Right lung (tissue), 2 donors: ENCODE measurements at regions not wholly inside any gene's neighbourhood (a gene's known extent, or its start where the extent isn't known, plus 50 kb on each side); places are given as distances from the start of the nearest gene placed in this dataset.
"Not testable (repeated sequence)": the region's sequence is repeated elsewhere in the genome, so short reads cannot be mapped to it uniquely, and the experiment has no call there.

Source experiments
- DNase-seq, 2 donors: peaks; one replicate each; pipeline ENCODE4 v3.0.0-alpha.2; 2013

GRCh38 chr13:55963934-55964333 is 1176.8 kb upstream of the PRR20A start:
- DNase-seq: no peak

- no peak for DNase-seq
Observed at GRCh38 chr13:55967055-55967454, 1173.7 kb upstream of the PRR20A start.

GRCh38 chr13:55977436-55977835 is 1163.3 kb upstream of the PRR20A start:
- no peak for DNase-seq

- no peak for DNase-seq
Observed at GRCh38 chr13:55981381-55981780, 1159.3 kb upstream of the PRR20A start.

DNA sequence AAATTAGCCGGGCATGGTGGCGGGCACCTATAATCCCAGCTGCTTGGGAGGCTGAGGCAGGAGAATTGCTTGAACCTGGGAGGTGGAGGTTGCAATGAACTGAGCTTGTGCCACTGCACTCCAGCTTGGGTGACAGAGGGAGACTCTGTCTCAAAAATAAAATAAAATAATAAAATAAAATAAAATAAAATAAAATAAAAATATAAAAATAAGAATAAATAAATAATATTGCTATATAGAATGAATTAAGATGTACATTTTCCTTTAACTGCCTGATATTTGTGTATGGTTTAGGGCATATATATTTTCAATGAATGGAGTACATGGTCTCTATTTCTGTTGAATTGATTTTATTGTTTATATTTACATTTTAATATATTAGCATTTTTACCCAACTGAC is 1156.7 kb upstream of the PRR20A start:
- DNase-seq: not testable (repeated sequence)

DNA sequence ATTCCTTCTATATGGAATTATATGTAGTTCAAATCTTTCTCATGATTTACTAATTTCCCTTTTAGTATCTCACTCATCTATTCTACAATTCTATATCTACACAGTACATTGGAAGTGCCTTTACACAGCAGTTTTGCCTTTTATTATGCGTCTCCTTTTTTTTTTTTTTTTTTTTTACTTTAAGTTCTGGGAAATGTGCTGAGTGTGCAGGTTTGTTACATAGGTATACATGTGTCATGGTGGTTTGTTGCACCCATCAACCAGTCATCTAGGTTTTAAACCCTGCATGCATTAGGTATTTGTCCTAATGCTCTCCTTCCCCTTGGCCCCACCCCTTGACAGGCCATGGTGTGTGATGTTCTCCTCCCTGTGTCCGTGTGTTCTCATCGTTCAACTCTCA is 1150.1 kb upstream of the PRR20A start:
- DNase-seq: no peak

GRCh38 chr13:55991666-55992065 is 1149.1 kb upstream of the PRR20A start:
- peak; percentile 35 to 42 for DNase-seq

DNA sequence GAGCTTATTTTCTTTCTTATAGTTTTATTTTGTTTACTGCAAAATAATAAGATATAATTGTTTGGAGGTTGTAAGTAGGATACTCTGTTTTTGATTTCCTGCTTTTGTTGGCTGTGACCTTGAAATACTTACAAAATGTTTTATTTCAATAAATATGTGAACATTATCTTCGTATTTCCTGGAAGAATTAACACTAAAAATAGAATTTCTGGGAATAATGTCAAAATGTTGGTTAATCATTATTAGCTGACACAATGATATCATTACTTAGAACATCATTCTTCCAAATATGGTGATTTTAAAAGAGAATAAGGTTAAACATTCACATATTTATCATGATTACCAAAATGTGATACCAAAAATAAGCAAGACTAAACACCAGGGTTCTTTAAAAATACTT is 1148.6 kb upstream of the PRR20A start:
- DNase-seq: peak; percentile 31 to 33

DNA sequence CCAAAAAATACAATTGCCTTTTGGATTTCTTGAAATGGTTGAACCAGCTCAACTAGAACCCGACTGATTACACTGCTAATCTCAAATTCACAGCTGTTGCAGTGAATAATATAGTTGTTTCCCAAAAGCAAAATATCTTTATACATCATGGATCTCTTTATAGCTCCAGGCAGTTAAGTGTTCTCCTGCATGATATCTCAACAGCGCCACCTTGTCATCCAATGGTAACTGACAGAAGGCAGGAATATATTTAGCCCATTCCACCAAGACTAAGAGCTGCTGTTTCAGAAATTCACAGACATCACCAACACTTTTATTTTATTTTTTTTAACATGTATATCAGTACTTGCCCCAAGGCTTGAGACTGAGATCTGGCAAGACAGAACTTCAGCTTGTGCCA is 1141.0 kb upstream of the PRR20A start:
- no peak for DNase-seq

GRCh38 chr13:56009418-56009817 is 1131.3 kb upstream of the PRR20A start:
- no peak for DNase-seq

DNA sequence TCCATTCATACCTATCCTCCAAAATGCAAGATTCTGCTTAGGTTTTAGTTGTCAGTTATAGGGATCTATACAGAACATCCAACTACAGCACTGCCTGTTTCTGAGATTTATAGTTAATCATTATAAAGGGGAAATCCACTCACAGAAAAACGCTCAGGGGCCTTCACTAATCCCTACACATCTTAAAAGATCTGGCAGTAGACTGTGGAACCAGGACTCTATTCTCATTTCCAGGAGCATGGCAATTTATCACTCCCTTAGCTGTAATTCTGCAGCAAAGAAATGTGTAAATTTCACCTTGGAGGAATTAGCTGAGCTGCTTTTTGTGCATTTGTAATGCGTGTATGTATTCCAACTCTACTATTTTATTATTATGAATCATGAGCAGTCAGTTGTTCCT is 1128.1 kb upstream of the PRR20A start:
- no peak for DNase-seq

DNA sequence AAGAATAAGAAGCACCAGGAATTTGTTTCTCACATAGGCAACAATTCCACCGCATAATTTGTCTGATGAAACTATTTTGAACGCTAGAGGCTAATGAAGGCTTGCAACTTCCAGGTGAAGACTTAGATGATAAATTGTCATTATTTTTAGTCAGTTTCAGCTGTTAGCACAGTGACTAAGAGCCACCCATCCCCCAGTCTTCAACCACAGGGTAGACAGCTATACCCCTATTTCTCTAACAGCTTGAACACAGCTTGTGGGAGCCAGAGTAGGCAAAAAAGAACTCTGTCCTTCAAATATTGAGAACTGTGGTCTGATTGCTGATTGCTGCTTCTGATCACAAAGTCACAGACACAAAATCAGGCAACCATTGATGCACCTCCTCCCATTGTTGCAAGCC is 1124.8 kb upstream of the PRR20A start:
- DNase-seq: no peak

- no peak for DNase-seq
Observed at GRCh38 chr13:56019606-56020005, 1121.1 kb upstream of the PRR20A start.

DNA sequence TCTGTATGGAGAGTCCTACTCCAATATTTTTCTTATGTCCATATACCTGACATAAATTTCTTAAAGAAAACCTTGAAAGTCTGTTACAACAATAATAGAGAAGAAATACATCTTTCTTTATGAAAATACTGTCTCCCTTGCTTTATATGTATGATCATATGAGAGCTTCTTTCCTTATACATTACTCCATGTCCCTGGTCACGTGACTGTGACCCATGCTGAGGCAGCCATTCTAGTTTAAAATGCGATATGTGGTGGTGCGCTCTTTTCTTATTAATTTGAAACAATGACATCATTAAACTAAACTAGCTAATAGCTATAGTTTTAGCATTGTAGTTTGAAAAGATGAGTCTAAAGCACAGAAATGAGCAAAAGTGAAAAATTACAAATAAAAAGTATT is 1120.3 kb upstream of the PRR20A start:
- no peak for DNase-seq

DNA sequence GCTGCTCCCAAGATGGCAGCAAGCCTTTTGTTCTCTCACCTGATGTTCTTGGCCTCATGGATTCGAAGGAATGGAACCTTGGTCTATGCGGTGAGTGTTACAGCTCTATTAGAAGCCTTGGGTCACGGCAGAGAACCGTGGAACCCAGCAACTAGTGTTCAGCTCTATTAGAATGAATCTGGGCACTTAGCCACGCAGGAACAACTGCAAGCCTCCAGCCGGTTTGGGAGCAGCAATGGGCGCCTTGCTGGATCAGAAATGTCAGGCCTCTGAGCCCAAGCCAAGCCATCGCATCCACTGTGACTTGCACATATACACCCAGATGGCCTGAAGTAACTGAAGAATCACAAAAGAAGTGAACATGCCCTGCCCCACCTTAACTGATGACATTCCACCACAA is 1100.7 kb upstream of the PRR20A start:
- no peak for DNase-seq

- DNase-seq: no peak
Observed at GRCh38 chr13:56066321-56066720, 1074.4 kb upstream of the PRR20A start.

DNA sequence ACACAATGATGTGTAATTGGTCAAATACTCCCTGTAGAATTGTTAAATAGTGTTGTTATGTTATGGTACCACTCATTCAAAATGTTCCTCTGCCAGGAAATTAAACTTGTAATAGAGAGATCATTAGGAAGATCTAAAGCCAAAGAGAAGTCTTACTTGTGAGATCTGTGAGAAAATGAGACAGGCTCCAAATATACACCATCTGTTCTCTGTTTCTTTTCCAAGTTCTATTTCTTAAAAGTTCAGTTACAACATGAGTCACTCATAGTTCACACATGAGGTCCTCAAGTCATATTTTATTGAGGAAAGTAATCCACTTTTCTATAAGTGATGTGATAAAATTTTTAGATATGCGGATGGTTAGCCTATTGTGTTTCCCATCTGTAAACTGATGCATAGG is 1038.1 kb upstream of the PRR20A start:
- DNase-seq: peak; percentile 32 to 38

- no peak for DNase-seq
Observed at GRCh38 chr13:56110751-56111150, 1030.0 kb upstream of the PRR20A start.

GRCh38 chr13:56134524-56134923 is 1006.2 kb upstream of the PRR20A start:
- DNase-seq: no peak

DNA sequence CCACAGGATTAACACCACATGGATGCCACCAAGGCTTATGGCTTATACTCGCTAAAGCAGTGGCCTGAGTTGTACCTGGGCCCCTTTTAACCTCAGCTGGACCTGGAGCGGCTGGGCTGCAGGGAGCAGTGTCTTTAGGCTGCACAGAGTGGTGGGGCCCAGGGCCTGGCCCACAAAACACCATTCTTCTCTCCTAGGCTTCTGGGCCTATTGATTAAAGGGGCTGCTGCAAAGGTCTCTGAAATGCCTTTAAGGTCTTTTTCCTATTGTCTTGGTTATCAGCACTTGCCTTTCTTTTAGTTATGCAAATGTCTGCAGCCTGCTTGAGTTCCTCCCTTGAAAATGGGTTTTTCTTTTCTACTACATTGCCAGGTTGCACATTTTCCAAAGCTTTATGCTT is 973.9 kb upstream of the PRR20A start:
- DNase-seq: no peak

DNA sequence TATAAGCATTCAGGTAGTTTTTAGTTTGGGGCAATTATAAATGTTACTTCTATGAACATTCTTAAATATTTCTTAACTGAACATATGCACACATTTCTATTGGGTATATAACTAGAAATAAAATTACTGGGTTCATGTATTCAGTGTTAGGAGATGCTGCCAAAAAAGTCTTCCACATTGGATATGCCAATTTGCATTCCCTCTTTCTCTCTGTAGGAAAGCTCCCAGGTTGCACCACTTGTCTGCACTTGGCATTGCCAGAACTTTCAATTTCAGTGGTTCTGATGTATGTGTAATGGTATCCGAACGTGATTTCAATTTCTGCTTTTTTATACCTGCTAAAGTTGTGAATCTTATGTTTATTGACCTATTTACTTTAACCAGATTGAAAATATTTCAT is 972.1 kb upstream of the PRR20A start:
- no peak for DNase-seq

- no peak for DNase-seq
Observed at GRCh38 chr13:56173346-56173745, 967.4 kb upstream of the PRR20A start.

DNA sequence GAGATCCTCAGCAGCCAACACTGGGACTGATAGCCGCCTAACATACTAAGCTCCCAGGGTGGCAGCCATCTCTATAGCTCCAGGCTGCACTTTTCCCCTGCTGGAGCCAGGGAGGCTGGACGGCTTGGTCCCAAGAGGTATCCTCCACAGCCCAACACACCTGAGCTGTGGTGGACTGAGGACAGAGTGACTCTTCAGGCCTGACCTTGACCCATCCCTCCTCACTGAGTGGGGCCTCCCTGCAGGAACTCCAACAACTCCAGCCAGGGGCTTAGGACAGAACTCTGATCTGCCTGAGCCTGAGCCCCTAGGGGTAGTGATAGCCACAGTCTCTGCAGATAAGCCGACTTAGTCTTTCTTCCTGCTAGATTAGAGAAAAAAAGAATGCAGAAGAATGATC is 958.1 kb upstream of the PRR20A start:
- no peak for DNase-seq

DNA sequence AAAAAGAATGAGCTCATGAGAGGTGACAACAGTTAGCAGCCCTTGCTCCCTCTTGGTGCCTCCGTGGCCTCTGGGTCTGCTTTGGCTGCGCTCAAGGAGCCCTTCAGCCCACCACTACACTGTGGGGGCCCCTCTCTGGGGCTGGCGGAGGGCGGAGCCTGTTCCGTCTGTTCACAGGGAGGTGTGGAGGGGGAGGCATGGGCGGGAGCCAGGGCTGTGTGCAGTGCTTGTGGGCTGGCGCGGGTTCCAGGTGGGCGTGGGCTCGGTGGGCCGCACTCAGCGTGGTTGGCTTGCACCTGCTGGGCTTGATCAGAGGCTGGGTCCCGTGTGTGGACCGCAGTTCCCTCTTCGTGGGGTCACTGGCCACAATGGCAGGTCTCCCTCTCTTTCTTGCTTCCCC is 953.4 kb upstream of the PRR20A start:
- no peak for DNase-seq

GRCh38 chr13:56188582-56188981 is 952.1 kb upstream of the PRR20A start:
- not testable (repeated sequence) for DNase-seq
